ENCODE measurements at regions not wholly inside any gene's neighbourhood (a gene's known extent, or its start where the extent isn't known, plus 50 kb on each side); places are given as distances from the start of the nearest gene placed in this dataset.

- peak; percentile 94 for DNase-seq (ENCODE audit: low read depth)
- no peak for TF ChIP-seq CTCF (conservative IDR thresholded peaks at IDR 0.05; ENCODE audit: control insufficient read depth, insufficient read depth, low read depth, low read length)
- H3K4me3 ChIP-seq (ENCODE audit: control insufficient read depth, low read depth, low read length) = no peak overlapping the region
Measured at GRCh38 chr13:83221813-83222241, 660.4 kb downstream of the SLITRK1 start.

- no peak overlapping the region for H3K4me3 ChIP-seq (ENCODE audit: control insufficient read depth, low read depth, low read length)
- no peak for TF ChIP-seq CTCF (conservative IDR thresholded peaks at IDR 0.05; ENCODE audit: control insufficient read depth, insufficient read depth, low read depth, low read length)
- DNase-seq (ENCODE audit: low read depth) = peak; percentile 48
Measured at GRCh38 chr13:83221256-83221655, 661.0 kb downstream of the SLITRK1 start.

GRCh38 chr13:83220241-83220640 is 662.0 kb downstream of the SLITRK1 start:
- no peak for TF ChIP-seq CTCF (conservative IDR thresholded peaks at IDR 0.05; ENCODE audit: control insufficient read depth, insufficient read depth, low read depth, low read length)
- peak; percentile 30 for DNase-seq (ENCODE audit: low read depth)
- no peak overlapping the region for H3K4me3 ChIP-seq (ENCODE audit: control insufficient read depth, low read depth, low read length)

GRCh38 chr13:83219832-83220231 is 662.4 kb downstream of the SLITRK1 start:
- no peak overlapping the region for H3K4me3 ChIP-seq (ENCODE audit: control insufficient read depth, low read depth, low read length)
- no peak for TF ChIP-seq CTCF (conservative IDR thresholded peaks at IDR 0.05; ENCODE audit: control insufficient read depth, insufficient read depth, low read depth, low read length)
- DNase-seq (ENCODE audit: low read depth) = no peak

GRCh38 chr13:83216479-83217245 is 665.6 kb downstream of the SLITRK1 start:
- no peak overlapping the region for H3K4me3 ChIP-seq (ENCODE audit: control insufficient read depth, low read depth, low read length)
- no peak for DNase-seq (ENCODE audit: low read depth)
- no peak for TF ChIP-seq CTCF (conservative IDR thresholded peaks at IDR 0.05; ENCODE audit: control insufficient read depth, insufficient read depth, low read depth, low read length)

GRCh38 chr13:83215627-83216026 is 666.6 kb downstream of the SLITRK1 start:
- no peak overlapping the region for H3K4me3 ChIP-seq (ENCODE audit: control insufficient read depth, low read depth, low read length)
- TF ChIP-seq CTCF (conservative IDR thresholded peaks at IDR 0.05; ENCODE audit: control insufficient read depth, insufficient read depth, low read depth, low read length) = no peak
- DNase-seq (ENCODE audit: low read depth) = peak; percentile 77

Data from fibroblast of mammary gland (primary cell).